HG03139 (cell line): ENCODE measurements at regions not wholly inside any gene's neighbourhood (a gene's known extent, or its start where the extent isn't known, plus 50 kb on each side); places are given as distances from the start of the nearest gene placed in this dataset.

Experiments used
- ATAC-seq: cut with Tn5 transposase; IDR thresholded peaks from one replicate; pipeline ENCODE4 v1.9.1; 2021; ENCODE audit not compliant: unreplicated experiment

DNA sequence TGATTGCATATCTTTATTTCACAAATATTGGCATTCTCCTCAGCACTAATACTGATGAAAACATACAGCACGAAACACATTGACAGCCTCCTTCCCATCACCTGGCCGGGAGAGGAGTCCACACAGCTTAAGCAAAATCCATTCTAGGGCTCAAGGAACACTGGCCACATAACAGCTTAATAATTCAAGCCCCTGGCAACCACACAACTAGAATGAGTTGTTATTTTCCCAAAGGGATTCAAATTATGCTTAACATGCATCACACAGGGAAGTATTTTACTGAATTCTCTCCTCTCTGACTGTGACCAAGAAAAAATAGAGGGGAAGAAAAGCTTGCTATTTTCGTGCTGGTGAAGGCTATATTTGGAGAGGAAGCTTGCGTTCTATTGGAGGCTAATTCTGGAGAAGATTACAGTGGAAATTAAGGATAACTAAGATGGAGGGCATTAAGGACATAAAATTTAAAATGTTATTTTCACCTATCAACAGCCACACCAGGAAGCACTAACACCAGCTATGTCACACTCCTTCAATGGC is 198.5 kb downstream of the ADGRG6 start:
- ATAC-seq: no peak

DNA sequence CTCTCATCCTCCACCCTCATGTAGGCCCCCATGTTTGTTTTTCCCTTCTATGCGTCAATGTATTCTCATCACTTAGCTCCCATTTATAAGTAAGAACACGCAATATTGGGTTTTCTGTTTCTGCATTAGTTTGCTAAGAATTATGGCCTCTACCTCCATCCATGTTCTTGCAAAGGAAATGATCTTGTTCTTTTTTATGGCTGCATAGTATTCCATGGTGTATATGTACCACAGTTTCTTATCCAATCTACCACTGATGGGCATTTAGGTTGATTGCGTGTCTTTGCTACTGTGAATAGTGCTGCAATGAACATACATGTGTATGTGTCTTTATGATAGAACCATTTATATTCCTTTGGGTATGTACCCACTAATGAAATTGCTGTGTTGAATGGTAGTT is 200.0 kb downstream of the ADGRG6 start:
- ATAC-seq: no peak

DNA sequence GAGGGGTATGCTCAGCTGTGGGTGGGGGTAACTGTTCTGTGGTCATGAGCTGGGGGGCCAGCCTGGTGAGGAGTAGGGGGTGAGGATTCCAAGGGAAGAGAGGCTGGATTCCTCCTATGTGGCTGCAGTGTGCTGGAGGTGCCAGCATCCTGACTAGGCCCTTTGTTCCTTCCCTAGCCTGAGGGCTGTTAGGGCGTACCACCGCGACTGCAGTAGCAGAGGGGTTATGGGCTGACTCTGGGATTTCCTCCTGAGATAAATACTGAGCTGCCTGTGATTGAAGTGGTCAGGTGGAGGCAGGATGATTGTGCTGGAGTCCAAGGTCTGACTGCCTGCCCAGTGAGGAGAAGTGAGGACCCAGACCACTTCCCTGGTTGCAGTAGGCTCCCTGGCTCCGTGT is 205.3 kb downstream of the ADGRG6 start:
- ATAC-seq: no peak

DNA sequence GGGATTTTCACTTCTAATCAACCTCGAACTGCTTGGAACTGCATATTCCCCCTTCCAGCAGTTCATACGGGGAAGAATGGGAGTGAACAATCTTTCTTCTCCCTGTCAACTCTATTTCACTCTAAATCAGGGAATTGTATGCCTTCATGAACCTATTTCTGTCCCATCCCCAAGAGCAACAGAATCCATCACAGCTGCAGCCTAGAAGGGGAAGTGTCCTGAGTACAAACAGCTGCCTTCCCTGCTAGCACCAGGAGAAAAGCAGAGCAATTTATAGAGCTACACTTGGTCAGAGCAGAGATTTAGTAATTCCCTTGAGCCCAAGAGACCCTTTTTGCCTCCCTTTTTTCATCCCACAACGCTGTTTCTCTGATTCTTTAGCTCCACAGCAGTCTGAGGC is 208.4 kb downstream of the ADGRG6 start:
- no peak for ATAC-seq

DNA sequence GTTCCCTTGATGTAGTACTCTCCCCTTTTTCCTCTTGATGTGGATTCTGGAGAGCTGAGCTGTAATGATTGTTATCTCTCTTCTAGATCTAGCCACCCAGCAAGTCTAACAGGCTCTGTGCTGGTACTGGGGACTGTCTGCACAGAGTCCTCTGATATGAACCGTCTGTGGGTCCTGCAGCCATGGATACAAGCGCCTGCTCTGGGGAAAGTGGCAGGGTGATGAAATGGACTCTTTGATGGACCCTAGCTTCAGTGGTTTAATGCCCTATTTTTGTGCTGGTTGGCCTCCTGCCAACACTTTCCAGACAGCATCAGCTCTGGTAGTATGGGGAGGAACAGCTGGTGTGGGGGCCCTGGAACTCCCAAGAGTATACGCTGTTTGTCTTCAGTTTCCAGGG is 216.3 kb downstream of the ADGRG6 start:
- ATAC-seq: no peak

DNA sequence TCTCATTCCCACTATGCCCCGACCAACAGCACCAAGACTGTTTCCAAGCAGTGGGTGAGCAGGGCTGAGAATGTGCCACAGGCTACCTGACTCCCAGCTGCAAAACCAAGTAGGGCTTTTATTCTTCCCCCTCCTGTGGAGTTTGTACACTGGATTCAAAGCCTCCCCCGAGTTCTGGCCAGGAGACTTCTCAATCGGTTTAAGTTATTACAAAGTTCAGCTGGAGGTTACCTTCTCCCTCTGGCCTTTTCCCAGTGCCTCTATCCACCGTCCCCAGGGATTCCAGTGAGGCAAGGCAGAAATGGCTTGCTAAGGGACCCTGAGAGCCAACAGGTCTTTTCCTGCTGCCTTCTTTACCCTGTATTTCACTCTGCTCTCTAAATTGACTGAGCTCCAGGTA is 217.0 kb downstream of the ADGRG6 start:
- no peak for ATAC-seq

DNA sequence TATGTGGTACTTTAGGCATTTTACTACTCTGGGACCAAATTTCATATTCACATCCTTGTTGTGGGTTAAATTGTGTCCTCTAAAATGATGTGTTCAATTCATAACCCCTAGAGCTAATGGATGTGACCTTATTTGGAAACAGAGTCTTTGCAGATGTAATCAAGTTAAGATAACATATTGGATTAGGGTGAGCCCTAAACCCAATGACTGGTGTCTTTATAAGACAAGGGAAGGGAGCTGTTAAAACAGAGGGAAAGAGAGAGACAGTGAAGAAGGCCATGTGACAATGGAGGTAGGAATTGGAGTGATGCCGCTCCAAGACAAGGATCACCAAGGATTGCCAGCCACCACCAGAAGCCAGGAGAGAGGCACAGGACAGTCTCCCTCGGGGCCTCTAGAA is 220.0 kb downstream of the ADGRG6 start:
- ATAC-seq: no peak

DNA sequence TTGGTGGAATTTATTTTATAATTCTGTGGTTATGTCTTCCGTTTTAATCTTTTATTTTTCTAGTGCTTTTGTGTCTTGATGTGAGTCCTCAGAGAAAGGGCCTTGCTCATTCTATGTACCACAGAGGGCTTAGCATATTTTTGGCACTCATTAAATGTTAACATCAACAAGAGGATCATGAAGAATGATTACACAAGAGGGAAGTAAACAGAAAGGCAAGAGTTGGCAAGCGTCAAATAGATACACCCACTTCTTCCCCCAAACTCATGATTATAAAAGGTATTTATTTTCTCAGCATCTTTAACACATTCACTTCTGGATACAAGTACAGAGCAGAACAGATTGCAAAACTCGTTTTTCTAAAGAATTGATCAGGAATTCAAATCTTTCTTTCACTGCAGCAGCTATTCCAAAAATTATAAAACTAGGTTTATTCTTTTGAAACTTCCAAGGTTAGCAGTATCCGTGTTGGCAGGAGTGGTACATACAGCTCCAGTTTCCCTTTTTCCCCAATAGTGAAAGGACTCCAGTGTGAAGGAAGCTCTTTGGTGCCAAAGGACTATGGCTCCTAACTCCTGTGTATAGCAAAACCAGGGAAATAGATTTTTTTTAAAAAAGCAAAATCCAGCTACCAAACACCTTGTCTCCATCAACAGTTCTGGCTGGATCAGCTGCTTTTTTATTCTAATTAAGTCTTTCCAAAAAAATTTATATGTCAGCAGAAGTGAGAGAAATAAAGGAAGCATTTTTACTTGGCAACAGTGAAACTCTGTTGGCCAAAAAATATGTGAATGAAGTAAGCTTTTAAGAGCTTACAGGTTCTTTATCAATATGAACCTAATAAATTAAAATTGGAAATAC is 221.9 kb downstream of the ADGRG6 start:
- ATAC-seq: no peak

DNA sequence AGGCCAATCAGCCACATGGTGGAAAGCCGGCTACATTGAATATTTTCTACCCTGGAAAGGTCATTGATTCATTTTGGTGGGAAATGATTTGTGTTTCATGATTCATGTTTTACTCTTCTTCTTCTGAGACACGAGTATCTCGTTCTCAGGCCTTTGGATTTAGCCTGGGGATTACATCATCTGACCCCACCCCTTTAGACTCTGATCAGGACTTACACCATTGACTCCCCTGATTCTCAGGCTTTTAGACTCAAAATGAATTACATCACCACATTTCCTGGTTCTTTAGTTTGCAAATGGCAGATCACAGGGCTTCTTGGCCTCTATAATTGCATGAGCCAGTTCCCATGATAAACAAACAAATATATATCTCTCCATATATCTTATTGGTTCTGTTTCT is 228.8 kb downstream of the ADGRG6 start:
- no peak for ATAC-seq

DNA sequence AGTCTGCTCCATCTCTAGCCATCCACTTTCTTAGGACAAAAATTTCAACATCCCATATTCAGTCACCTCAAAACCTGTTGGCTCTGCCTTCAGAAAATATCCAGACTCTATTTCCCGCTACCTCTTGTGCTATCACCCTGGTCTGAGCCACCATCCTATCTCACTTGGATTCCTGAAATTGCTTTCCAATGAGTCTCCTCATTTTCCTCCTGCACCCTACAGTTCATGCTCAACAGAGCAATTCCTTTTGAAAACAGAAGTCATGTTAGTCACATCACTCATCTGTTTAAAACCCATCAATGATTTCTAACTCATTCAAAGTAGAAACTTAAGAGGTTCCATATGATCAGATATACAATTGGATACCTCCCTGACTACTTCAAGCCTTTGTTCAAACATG is 229.9 kb downstream of the ADGRG6 start:
- no peak for ATAC-seq

DNA sequence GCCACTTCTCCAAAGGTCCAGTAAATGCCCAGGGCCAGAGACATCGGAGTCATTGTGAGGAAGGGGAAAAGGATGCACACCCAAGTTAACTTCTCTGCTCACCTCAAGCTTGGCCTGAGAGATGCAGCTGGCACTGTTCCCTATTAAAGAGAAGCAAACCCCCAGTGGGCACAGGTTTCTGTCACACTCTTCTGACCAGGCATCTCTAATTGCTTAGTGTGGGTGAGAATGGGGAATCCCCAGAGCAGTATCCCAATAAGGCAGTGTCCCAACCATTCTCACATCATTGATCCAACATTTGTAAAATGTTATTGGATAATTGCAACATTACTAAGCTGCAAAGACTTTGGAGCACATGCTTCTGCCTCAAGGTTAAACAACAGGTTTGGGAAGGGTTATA is 232.3 kb downstream of the ADGRG6 start:
- ATAC-seq: no peak

DNA sequence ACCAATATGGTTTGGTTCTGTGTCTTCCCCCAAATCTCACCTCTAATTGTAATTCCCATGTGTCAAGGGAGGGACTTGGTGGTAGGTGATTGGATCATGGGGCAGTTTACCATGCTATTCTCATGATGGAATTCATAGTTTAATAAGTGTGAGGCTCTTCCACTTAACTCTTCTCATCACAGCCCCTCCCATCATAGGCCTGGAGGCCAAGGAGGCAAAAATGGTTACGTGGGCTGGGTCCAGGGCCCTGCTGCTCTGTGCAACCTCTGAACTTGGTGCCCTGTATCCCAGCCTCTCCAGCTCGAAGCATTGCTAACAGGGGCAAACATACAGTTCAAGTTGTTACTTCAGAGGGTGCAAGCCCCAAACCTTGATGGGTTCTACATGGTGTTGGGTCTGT is 232.7 kb downstream of the ADGRG6 start:
- no peak for ATAC-seq

DNA sequence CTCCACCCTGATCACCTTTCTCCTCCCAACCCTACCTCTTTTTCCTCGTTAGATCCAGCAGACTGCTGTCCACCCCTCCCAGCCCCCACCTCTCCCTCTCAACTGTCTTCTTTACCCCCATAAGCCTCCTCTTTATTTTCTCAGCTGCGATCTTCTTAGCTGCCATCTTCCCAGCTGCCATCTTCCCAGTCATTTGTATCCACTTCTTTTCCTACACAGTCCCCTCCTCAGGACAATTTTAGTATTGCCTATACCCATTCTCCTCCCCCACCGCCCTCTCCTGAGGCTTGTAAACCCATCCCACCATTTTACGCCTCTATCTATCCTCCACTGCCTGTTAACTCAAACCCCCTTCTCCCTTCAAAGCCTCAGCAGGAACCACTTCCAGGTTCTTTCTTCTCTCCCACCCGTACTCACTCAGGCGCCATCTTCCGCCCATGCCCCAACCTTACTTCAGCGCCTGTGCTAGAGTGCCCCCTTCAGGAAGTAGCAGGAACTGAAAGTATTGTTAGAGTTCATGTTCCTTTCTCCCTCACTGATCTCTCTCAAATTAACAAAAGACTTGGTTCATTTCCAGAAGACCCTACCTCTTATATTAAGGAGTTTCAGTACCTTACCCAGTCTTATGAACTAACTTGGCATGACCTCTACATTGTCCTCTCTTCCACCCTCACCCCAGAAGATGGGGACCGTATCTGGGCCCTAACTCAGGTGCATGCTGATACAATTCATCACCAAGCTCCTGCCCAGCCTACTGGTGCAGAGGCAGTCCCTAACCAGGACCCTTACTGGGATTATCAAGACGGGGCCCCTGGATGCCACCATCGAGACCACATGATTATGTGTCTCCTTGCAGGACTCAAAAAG is 236.0 kb downstream of the ADGRG6 start:
- ATAC-seq: no peak

DNA sequence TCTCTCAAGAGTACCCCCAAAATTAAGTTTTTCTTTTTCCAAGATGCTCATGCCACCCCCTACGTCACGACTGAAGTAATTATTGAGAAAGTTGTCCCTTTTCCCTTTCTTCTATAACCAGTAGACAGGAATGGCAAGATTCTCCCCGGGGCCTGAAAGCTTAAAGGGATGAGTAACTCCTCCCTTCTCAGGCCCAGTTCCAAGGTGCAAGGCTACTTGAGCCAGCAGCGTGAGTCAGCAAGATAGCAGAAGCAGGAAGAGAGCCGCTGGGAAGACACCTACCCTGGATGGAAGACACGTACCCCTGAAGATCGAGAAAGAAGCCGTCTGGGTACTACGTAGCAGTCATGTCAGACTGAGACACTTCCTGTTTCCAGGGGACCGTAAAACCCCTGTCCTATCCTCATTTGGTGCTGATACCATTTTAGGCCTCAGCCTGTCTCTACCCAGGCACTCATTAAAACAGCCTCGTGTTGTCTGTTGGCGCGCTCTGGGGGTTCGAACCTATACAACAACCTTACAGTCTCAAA is 241.0 kb downstream of the ADGRG6 start:
- ATAC-seq: no peak

DNA sequence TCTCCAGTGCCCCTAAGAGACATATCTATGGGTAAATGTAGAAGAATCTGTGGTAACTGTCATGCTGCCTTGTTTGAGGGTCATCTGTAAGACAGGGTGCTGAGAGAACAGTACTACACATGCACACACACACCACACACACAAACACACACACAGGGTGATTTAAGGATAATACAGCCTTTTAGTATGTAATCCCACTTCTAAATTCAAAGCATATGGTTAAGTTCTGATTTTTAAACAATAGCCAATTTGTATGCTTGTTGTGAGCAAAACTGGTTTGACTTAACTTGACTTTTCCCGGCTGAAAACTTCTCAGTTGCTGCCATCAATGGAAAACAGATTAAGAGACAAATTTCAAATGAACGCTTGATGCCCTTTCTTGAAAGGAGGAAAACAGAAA is 241.8 kb downstream of the ADGRG6 start:
- no peak for ATAC-seq

DNA sequence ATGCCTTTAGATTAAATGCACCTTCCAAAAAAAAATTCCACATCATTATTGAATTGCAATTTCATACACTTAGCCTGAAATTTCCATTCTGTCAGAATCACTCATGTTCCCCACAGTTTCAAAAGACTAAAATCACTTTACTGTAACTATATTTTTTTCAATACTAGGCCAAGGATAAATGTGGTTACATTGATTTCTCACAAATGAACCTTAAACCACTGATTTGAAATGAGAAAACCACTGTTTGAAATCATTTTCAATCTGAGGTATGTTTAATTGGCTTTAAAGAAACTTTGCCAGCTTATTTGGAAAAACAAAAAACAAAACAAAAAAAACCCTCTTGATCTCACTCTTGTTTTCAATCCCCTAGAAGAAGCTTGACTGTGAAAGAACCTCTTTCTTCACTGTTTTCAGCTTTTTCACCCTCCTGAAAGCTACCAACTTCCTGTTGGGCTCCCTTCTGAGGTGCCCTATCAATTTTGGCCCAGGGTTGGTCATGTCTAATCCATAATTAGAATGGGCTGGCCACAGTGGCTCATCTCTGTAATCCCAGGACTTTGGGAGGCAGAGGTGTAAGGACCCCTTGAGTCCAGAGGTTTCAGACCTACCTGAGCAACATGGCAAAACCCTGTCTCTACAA is 242.5 kb downstream of the ADGRG6 start:
- ATAC-seq: no peak

DNA sequence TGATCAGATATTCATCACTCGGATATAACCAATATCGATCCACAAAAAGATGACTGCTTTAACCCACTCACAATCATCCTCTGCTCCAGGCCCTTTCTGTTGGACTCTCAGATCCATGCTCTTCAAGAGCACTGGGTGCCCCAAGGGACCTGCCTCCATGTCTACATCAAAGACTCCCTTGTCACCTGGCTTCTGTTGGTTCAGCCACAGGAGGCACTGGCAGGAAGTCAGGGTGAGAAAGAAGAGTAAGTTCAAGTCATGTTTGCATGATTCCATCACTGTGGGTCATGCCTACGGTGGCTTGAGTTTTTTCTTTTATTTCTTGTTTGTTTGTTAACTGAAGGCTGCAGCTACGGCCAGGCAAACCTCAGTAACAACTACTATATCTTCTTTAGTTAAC is 243.3 kb downstream of the ADGRG6 start:
- ATAC-seq: no peak

DNA sequence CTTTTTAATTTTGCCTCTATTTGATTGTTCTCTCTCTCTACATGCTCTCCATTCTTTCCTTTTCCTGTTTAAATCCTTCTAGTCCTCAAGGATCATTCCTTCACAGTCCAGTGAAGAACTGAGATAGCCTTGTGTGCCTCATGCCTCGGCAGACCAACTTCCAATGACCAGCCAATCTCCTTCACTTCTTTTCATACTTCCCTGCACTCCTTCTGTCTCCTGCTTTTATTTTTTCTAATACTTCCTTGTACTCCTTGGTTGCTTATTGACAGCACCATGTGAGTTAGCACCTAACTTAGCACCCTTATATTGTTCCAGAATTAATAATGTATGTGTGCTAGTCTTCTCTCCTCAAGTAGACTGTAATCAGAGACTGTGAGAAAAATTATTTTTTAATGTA is 246.8 kb downstream of the ADGRG6 start:
- no peak for ATAC-seq

DNA sequence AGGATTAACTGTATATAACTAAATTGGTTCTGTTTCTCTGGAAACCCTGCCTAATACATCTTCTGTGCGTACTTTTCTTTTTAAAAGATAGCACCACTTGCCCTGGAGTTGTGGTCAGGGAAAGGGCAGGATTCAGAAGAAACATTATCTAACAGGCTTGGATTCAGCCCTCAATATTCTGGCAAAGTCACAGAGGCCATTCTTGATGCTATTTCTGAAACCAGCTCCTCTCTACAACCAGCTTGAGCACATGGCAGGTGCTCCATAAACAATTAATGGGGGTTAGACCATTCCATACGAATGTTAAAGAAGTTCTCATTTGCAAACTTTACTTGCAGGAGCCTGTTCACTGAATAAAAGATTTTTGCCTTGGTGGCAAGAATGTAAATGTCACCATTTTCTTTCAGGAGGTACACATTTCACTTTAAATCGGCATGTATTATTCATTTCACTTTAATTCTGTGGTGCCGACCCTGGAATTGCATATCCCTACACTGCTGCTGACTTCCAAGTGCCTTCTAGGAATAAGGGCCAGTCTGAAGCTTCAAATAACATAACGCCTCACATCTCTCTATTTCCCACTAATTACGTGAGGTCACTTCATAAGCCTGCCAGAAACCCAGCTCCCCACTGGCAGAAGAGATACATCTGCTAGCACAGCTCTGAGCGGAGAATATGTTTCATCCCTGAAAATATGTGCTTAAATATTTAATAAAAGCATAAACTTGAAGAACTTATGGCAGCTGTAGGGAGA is 248.7 kb downstream of the ADGRG6 start:
- ATAC-seq: no peak

DNA sequence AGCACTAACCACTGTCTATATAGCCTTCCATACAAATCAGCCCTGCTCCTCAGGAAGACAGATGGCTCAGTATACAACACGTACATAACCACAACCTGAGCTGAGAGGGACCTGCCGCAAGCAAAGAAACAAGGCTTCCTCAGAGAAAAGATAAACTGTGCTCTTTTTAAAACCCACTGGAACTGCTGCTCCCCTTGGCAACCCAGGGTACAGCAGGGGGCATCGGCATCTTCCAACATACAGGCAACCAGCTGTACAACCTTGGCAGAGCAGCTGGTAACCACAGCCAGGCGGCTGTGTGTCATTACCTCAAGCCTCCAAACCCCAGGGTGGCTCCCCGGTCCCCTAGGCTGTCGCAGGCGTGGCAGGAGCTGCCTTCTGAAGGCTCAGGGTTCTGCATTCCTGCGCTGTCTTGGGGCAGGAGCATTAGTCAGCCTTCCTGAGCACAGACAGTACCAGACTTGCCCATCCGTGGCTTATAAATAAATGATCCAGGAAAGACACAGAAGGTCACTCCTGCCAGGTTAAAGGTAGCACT is 249.5 kb downstream of the ADGRG6 start:
- ATAC-seq: no peak
